WTC11 (cell line): ENCODE measurements at regions not wholly inside any gene's neighbourhood (a gene's known extent, or its start where the extent isn't known, plus 50 kb on each side); places are given as distances from the start of the nearest gene placed in this dataset.

Source experiments
- CTCF ChIP-seq: fragments of 200-600 bp; IDR thresholded peaks from 2 replicates; pipeline ENCODE4 v1.8.0; 2022; ENCODE audit warnings: antibody characterized with exemption
- MXD4 ChIP-seq: fragments of 250-450 bp; sonication (Bioruptor Pico); IDR thresholded peaks from 2 replicates; pipeline ENCODE4 v1.8.0; 2021; ENCODE audit warnings: mild to moderate bottlenecking, moderate library complexity, borderline replicate concordance
- NR3C1 ChIP-seq: sonication (generic); formaldehyde crosslinking; conservative IDR thresholded peaks from 2 replicates; pipeline ENCODE4 v1.8.1; 2023; ENCODE audit warnings: low read depth, mild to moderate bottlenecking, missing genetic modification reagents
- PRDM15 ChIP-seq: sonication (generic); formaldehyde crosslinking; IDR thresholded peaks from 2 replicates; pipeline ENCODE4 v1.8.0; 2022; ENCODE audit warnings: missing genetic modification reagents

- TF ChIP-seq MXD4 (CRISPR knock-in tag) (no peak), CTCF (no peak), PRDM15 (no peak), NR3C1 (CRISPR knock-in tag) (no peak)
These were observed 157.2 kb upstream of the NOCT start for GRCh38 chr4:138858419-138858818.
